DND-41 (cell line): ENCODE measurements at regions not wholly inside any gene's neighbourhood (a gene's known extent, or its start where the extent isn't known, plus 50 kb on each side); places are given as distances from the start of the nearest gene placed in this dataset.

ENCODE experiments used
- ATAC-seq: fragments of 200-7000 bp; cut with Tn5 transposase; 3 replicates; pipeline ENCODE4 v1.9.1; 2021; ENCODE audit warnings: low read depth; ENCODE audit not compliant: insufficient read depth
- DNase-seq: peaks from one replicate; pipeline ENCODE4 v3.0.0-alpha.2; 2020
- H2AFZ ChIP-seq: 2 replicates; pipeline ENCODE4 v1.6.0; 2012; ENCODE audit warnings: low read depth, low read length
- H3K27ac ChIP-seq: 2 replicates; pipeline ENCODE4 v1.5.1; 2012; ENCODE audit warnings: low read length, inconsistent platforms
- H3K27me3 ChIP-seq: fragments of 200-600 bp; sonication (generic); 2 replicates; pipeline ENCODE4 v1.6.0; 2012; ENCODE audit warnings: low read length, mild to moderate bottlenecking, inconsistent platforms; ENCODE audit not compliant: insufficient read depth, poor library complexity
- H3K36me3 ChIP-seq: 2 replicates; pipeline ENCODE4 v1.5.1; 2012; ENCODE audit warnings: low read length, inconsistent platforms; ENCODE audit not compliant: insufficient read depth
- H3K4me1 ChIP-seq: 2 replicates; pipeline ENCODE4 v1.5.1; 2012; ENCODE audit warnings: mild to moderate bottlenecking, low read length; ENCODE audit not compliant: insufficient read depth
- H3K4me2 ChIP-seq: 2 replicates; pipeline ENCODE4 v1.6.0; 2012; ENCODE audit warnings: mild to moderate bottlenecking, moderate library complexity, low read length, inconsistent platforms; ENCODE audit not compliant: insufficient read depth
- H3K4me3 ChIP-seq, 2 experiments: fragments of 200-600 bp in 1 of 2; shearing (Covaris generic) in 1 of 2; 2 replicates each; pipeline ENCODE4 v1.5.1; 2012 to 2016; ENCODE audit warnings: inconsistent platforms in 2 of 2, low read length in 2 of 2, mild to moderate bottlenecking in 2 of 2, low read depth in 1 of 2, moderate library complexity in 1 of 2
- H3K79me2 ChIP-seq: 2 replicates; pipeline ENCODE4 v1.6.0; 2012; ENCODE audit warnings: low read length, inconsistent platforms; ENCODE audit not compliant: insufficient read depth
- H3K9ac ChIP-seq: 2 replicates; pipeline ENCODE4 v1.6.0; 2012; ENCODE audit warnings: low read depth, mild to moderate bottlenecking, inconsistent platforms, low read length, moderate library complexity
- H3K9me3 ChIP-seq: 2 replicates; pipeline ENCODE4 v1.5.1; 2012; ENCODE audit warnings: low read length, moderate library complexity, mild to moderate bottlenecking, inconsistent platforms; ENCODE audit not compliant: insufficient read depth, severe bottlenecking
- H4K20me1 ChIP-seq: 2 replicates; pipeline ENCODE4 v1.6.0; 2012; ENCODE audit warnings: low read length; ENCODE audit not compliant: insufficient read depth
- CTCF ChIP-seq: IDR thresholded peaks from 2 replicates; pipeline ENCODE4 v1.5.1; 2012; ENCODE audit warnings: borderline replicate concordance, low read length, moderate library complexity, mild to moderate bottlenecking; ENCODE audit not compliant: poor library complexity, severe bottlenecking; ENCODE audit errors: extremely low read depth
- EZH2 ChIP-seq: IDR thresholded peaks from 3 replicates; pipeline ENCODE4 v1.6.1; 2012; ENCODE audit warnings: borderline replicate concordance, low read depth, mild to moderate bottlenecking, moderate library complexity, low read length, inconsistent platforms; ENCODE audit not compliant: severe bottlenecking

- H3K79me2 ChIP-seq = no peaks in the 10 kb centered on the region
- no peaks in the 10 kb centered on the region for H3K9me3 ChIP-seq
- H2AFZ ChIP-seq = no peak overlapping the region
- DNase-seq (no peak), ATAC-seq (no peak)
- peaks cover 6% of the 10 kb centered on the region for H3K27me3 ChIP-seq
- no peak overlapping the region for H3K27ac ChIP-seq
- no peak for TF ChIP-seq EZH2
- TF ChIP-seq CTCF = no peak
- no peak overlapping the region for H3K9ac ChIP-seq
- no peak overlapping the region for H3K4me2 ChIP-seq
- H3K36me3 ChIP-seq = no peaks in the 10 kb centered on the region
- no peak overlapping the region for H3K4me3 ChIP-seq
- H3K4me1 ChIP-seq = no peaks in the 10 kb centered on the region
- H4K20me1 ChIP-seq = no peaks in the 10 kb centered on the region
These were observed 186.6 kb downstream of the CPEB2 start for GRCh38 chr4:15188605-15189539.

- no peak overlapping the region for H3K4me2 ChIP-seq
- H3K4me3 ChIP-seq = no peak overlapping the region
- no peak overlapping the region for H2AFZ ChIP-seq
- no peaks in the 10 kb centered on the region for H3K9me3 ChIP-seq
- peaks cover 6% of the 10 kb centered on the region for H3K27me3 ChIP-seq
- H3K4me1 ChIP-seq = no peaks in the 10 kb centered on the region
- H3K27ac ChIP-seq = no peak overlapping the region
- TF ChIP-seq EZH2 = no peak
- TF ChIP-seq CTCF = no peak
- DNase-seq (no peak), ATAC-seq (no peak)
- H3K36me3 ChIP-seq = no peaks in the 10 kb centered on the region
- no peak overlapping the region for H3K9ac ChIP-seq
- H3K79me2 ChIP-seq = no peaks in the 10 kb centered on the region
- no peaks in the 10 kb centered on the region for H4K20me1 ChIP-seq
These were observed 192.2 kb downstream of the CPEB2 start for GRCh38 chr4:15194520-15194919.

GRCh38 chr4:15197005-15197404, 194.7 kb downstream of the CPEB2 start:
- H2AFZ ChIP-seq = no peak overlapping the region

More at GRCh38 chr4:15197005-15197404, 194.7 kb downstream of the CPEB2 start:
- Histone ChIP-seq H3K79me2 (no peaks in the 10 kb centered on the region), H4K20me1 (no peaks in the 10 kb centered on the region), H3K27me3 (peaks cover 6% of the 10 kb centered on the region), H3K9ac (no peak overlapping the region), H3K4me3 (no peak overlapping the region), H3K4me2 (no peak overlapping the region), H3K27ac (no peak overlapping the region), H3K9me3 (no peaks in the 10 kb centered on the region), H3K36me3 (no peaks in the 10 kb centered on the region), H3K4me1 (no peaks in the 10 kb centered on the region)
- no peak for TF ChIP-seq EZH2
- no peak for TF ChIP-seq CTCF
- no peak for DNase-seq
- ATAC-seq = no peak
